ENCODE measurements at regions not wholly inside any gene's neighbourhood (a gene's known extent, or its start where the extent isn't known, plus 50 kb on each side); places are given as distances from the start of the nearest gene placed in this dataset.
"Not testable (repeated sequence)": the region's sequence is repeated elsewhere in the genome, so short reads cannot be mapped to it uniquely, and the experiment has no call there.

- DNase-seq (ENCODE audit: insufficient read length, low spot score) (no peak), FAIRE-seq (no peak)
- TF ChIP-seq SPI1 (IDR thresholded peaks at IDR 0.05; ENCODE audit: low read depth, low read length) (no peak), POU2F2 (IDR thresholded peaks at IDR 0.05; ENCODE audit: low read depth, low read length) (no peak), PAX5 (IDR thresholded peaks at IDR 0.05; ENCODE audit: insufficient read depth, low read length, severe bottlenecking) (no peak), POLR2AphosphoS5 (IDR thresholded peaks at IDR 0.05; ENCODE audit: low read depth, low read length) (no peak), POLR2A (IDR thresholded peaks at IDR 0.05; ENCODE audit: low read depth, low read length) (no peak)
Measured at GRCh38 chr6:169981568-169981967, 230.1 kb downstream of the ERMARD start.

- no peak for FAIRE-seq
Measured at GRCh38 chr6:169980826-169981450, 229.5 kb downstream of the ERMARD start.

GRCh38 chr6:169979873-169980432 is 228.5 kb downstream of the ERMARD start:
- no peak for DNase-seq (ENCODE audit: insufficient read length, low spot score)
- no peak for FAIRE-seq
- TF ChIP-seq SPI1 (IDR thresholded peaks at IDR 0.05; ENCODE audit: low read depth, low read length) (no peak), POU2F2 (IDR thresholded peaks at IDR 0.05; ENCODE audit: low read depth, low read length) (no peak)

More at GRCh38 chr6:169980826-169981450, 229.5 kb downstream of the ERMARD start:
- no peak for DNase-seq (ENCODE audit: insufficient read length, low spot score)
- no peak for TF ChIP-seq POU2F2 (IDR thresholded peaks at IDR 0.05; ENCODE audit: low read depth, low read length)
- no peak for TF ChIP-seq PAX5 (IDR thresholded peaks at IDR 0.05; ENCODE audit: insufficient read depth, low read length, severe bottlenecking)
- no peak for TF ChIP-seq POLR2AphosphoS5 (IDR thresholded peaks at IDR 0.05; ENCODE audit: low read depth, low read length)
- no peak for TF ChIP-seq POLR2A (IDR thresholded peaks at IDR 0.05; ENCODE audit: low read depth, low read length)
- no peak for TF ChIP-seq TAF1 (IDR thresholded peaks at IDR 0.05; ENCODE audit: low read depth, low read length)

- FAIRE-seq (no peak), DNase-seq (ENCODE audit: insufficient read length, low spot score) (no peak)
Measured at GRCh38 chr6:169978615-169979161, 227.3 kb downstream of the ERMARD start.

GRCh38 chr6:169977434-169978265 is 226.2 kb downstream of the ERMARD start:
- no peak for TF ChIP-seq POU2F2 (IDR thresholded peaks at IDR 0.05; ENCODE audit: low read depth, low read length)
- no peak for DNase-seq (ENCODE audit: insufficient read length, low spot score)
- FAIRE-seq: no peak

More at GRCh38 chr6:169978615-169979161, 227.3 kb downstream of the ERMARD start:
- TF ChIP-seq POLR2AphosphoS5 (IDR thresholded peaks at IDR 0.05; ENCODE audit: low read depth, low read length): no peak

- no peak for FAIRE-seq
Measured at GRCh38 chr6:169976301-169977081, 225.1 kb downstream of the ERMARD start.

GRCh38 chr6:169975701-169976100 is 224.3 kb downstream of the ERMARD start:
- TF ChIP-seq PAX5 (IDR thresholded peaks at IDR 0.05; ENCODE audit: insufficient read depth, low read length, severe bottlenecking) (no peak), POLR2A (IDR thresholded peaks at IDR 0.05; ENCODE audit: low read depth, low read length) (no peak), TAF1 (IDR thresholded peaks at IDR 0.05; ENCODE audit: low read depth, low read length) (no peak), SPI1 (IDR thresholded peaks at IDR 0.05; ENCODE audit: low read depth, low read length) (no peak), POLR2AphosphoS5 (IDR thresholded peaks at IDR 0.05; ENCODE audit: low read depth, low read length) (no peak), POU2F2 (IDR thresholded peaks at IDR 0.05; ENCODE audit: low read depth, low read length) (no peak)
- DNase-seq (ENCODE audit: insufficient read length, low spot score) (no peak), FAIRE-seq (no peak)

More at GRCh38 chr6:169976301-169977081, 225.1 kb downstream of the ERMARD start:
- no peak for TF ChIP-seq POLR2A (IDR thresholded peaks at IDR 0.05; ENCODE audit: low read depth, low read length)
- TF ChIP-seq POU2F2 (IDR thresholded peaks at IDR 0.05; ENCODE audit: low read depth, low read length): no peak
- no peak for TF ChIP-seq POLR2AphosphoS5 (IDR thresholded peaks at IDR 0.05; ENCODE audit: low read depth, low read length)
- no peak for TF ChIP-seq TAF1 (IDR thresholded peaks at IDR 0.05; ENCODE audit: low read depth, low read length)
- no peak for TF ChIP-seq SPI1 (IDR thresholded peaks at IDR 0.05; ENCODE audit: low read depth, low read length)
- no peak for TF ChIP-seq PAX5 (IDR thresholded peaks at IDR 0.05; ENCODE audit: insufficient read depth, low read length, severe bottlenecking)
- DNase-seq (ENCODE audit: insufficient read length, low spot score): no peak

- FAIRE-seq: no peak
- no peak for DNase-seq (ENCODE audit: insufficient read length, low spot score)
- TF ChIP-seq PAX5 (IDR thresholded peaks at IDR 0.05; ENCODE audit: insufficient read depth, low read length, severe bottlenecking) (no peak), POLR2A (IDR thresholded peaks at IDR 0.05; ENCODE audit: low read depth, low read length) (no peak), POU2F2 (IDR thresholded peaks at IDR 0.05; ENCODE audit: low read depth, low read length) (no peak), POLR2AphosphoS5 (IDR thresholded peaks at IDR 0.05; ENCODE audit: low read depth, low read length) (no peak), TAF1 (IDR thresholded peaks at IDR 0.05; ENCODE audit: low read depth, low read length) (no peak), SPI1 (IDR thresholded peaks at IDR 0.05; ENCODE audit: low read depth, low read length) (no peak)
Measured at GRCh38 chr6:169975286-169975685, 223.9 kb downstream of the ERMARD start.

- no peak for FAIRE-seq
- no peak for DNase-seq (ENCODE audit: insufficient read length, low spot score)
- TF ChIP-seq POLR2AphosphoS5 (IDR thresholded peaks at IDR 0.05; ENCODE audit: low read depth, low read length) (no peak), PAX5 (IDR thresholded peaks at IDR 0.05; ENCODE audit: insufficient read depth, low read length, severe bottlenecking) (no peak), POLR2A (IDR thresholded peaks at IDR 0.05; ENCODE audit: low read depth, low read length) (no peak), SPI1 (IDR thresholded peaks at IDR 0.05; ENCODE audit: low read depth, low read length) (no peak), POU2F2 (IDR thresholded peaks at IDR 0.05; ENCODE audit: low read depth, low read length) (no peak), TAF1 (IDR thresholded peaks at IDR 0.05; ENCODE audit: low read depth, low read length) (no peak)
Measured at GRCh38 chr6:169974663-169975062, 223.2 kb downstream of the ERMARD start.

- DNase-seq (ENCODE audit: insufficient read length, low spot score); FAIRE-seq: not testable (repeated sequence)
Measured at GRCh38 chr6:169973588-169974467, 222.4 kb downstream of the ERMARD start.
